HG02973 (cell line): ENCODE measurements at regions not wholly inside any gene's neighbourhood (a gene's known extent, or its start where the extent isn't known, plus 50 kb on each side); places are given as distances from the start of the nearest gene placed in this dataset.

Experiments
- ATAC-seq: cut with Tn5 transposase; IDR thresholded peaks from one replicate; pipeline ENCODE4 v1.9.1; 2021; ENCODE audit warnings: moderate library complexity; ENCODE audit not compliant: unreplicated experiment

DNA sequence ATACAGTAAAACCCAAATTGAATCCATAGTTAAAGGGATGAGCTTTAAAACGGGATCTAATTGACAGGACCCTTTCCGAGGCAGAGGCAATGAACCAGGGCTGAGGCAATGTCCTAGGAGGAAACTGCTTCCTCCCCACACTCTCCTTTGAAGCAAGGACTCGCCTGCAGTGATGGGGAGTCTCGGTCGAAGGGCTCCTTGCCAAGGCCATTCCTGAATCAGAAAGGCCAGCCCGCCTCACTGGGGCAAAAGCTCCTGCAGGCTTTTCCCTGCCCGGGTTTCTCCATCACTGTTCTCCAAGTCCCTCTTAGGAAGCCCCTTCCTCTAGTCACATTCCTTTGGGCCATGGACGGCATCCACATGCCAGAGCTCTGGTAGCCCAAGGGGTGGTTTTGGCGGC is 132.0 kb downstream of the RBFOX3 start:
- ATAC-seq = no peak

DNA sequence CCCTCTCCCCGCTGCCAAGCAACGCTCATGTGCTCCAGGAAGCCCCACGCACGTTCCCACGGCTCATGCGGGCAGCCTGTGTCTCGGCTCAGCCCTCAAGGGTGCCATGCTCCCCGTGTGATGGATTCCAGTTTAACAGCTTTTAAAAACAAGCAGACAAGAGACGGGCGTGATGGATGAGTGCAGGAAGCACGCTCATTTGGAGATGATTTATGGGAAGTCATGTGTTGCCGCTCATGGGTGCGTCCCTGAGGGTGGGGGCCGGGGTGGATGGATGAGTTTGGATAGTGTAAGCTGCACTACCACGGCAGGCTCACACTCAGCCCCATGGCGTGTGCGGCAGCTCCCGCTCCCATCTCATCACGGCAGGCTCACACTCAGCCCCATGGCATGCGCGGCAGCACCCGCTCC is 132.8 kb downstream of the RBFOX3 start:
- no peak for ATAC-seq

DNA sequence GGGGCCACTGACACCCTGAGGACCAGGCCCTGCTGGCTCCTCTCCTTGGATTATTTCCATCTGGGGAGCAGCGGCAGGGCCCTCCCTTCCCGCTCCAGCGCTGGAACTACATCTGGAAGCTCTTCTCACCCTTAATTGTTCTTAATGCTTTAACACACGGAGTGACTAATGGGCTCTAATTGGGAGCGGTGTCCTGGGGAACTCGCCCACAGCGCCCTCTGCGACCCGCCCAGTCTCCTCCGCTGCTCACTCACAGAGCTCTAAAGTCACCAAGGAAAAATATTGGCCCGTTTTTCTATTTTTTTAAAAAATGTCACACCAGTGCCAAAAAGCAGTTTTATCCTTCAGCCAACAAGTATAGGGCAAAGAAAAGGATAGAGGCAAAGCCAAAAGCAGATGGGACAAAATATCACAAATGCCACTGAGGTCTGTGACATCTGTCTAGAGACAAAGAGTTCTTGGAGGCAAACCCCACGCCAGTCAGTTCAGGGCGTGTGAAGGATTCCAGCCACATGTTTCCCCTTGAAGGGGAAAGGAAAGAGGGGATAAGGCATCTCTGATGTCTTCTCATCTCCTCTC is 134.7 kb downstream of the RBFOX3 start:
- ATAC-seq = no peak

DNA sequence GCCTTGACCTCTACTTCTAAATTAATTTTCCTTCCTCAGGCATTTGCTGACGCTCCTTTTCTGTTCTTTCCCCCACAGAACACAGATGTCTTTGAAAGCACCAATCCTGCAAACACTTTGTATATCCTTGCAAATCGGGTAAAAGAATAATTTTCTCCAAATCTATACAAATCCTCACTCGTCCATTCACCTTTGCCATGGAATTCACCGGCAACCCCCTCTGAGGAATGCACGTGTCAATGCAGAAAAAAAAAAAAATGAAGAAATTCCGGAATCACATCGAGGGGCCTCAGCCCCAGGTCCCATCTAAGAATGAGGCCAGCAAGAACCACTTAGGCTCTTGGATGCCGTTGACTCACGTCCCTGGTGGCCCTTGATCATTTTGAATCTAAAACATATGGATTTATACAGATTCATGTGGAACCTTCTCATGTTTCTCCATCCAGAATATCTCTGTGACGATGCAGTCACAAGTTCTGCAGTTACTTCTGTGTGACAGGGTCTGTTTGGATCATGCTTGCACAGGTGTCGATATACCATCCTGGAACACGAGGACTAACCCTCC is 136.9 kb downstream of the RBFOX3 start:
- ATAC-seq = no peak

DNA sequence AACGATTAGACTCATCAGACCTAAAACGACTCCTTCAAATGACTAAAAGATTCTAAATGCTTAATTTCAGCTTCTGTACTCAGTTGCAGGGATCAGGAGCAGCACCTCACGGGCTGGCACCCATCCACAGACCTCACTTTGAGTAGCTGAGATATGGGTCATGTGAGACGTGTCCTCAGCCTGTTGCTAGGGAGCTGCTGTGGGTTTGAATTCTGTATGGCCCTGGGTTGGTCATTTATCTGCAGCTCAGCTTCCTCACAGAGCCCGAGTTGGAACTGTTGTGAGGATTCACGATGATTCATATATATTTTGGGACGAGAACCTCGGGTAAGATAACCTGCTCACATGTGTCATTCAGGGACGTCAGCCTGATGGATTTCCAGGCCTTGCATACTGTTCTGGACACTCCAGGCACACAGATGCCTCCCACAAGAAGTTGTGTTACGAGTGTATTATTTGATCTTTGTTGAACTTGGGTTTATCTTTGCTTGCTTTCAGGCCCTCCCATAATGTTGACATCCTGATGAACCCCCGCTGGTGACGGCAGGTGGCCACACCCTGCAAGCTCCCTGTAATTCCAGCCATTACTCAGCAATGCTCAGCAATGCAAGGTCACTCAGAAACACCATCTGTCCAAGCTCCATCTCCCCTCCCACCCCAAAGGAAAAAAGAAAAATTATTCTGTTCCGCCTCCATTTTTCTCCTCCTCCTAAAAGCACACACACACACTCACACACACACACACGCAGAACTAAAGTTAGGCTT is 137.6 kb downstream of the RBFOX3 start:
- no peak for ATAC-seq

DNA sequence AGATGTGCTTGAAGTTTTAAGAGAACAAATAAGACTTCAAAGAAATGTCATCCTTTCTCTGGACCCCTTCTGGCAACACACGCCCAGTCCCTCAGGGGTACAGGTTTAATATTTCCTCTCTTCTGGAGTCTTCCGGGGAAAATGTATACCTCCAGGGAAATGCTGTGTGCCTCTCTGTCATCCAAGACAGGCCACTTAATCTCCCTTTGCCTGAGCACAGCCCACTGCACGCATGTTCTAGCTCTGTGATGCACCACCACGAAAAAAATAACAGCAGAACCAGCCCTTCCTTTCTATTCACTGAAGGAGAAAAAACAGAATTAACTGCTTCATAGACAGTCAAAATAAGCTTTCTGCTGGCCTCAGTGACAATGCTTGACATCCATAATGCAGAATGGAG is 140.1 kb downstream of the RBFOX3 start:
- ATAC-seq = no peak

DNA sequence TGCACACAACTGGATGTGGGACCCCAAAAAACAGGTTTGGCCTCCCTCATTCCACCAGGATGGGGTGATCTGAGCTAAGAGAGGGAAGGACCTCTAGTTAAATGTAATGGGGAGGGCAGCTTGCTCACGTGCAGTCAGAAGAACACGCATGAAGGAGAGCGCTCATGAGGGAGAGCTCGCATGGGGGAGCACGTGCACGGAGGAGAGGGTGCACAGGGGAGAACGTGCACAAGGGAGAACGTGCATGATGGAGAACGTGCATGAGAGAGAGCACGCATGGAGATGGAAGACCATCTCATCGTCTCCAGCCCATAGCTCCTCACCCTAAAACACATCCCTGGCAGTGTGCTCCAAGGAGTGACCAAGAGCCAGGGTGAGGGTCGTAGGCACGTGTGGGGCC is 141.2 kb downstream of the RBFOX3 start:
- no peak for ATAC-seq

DNA sequence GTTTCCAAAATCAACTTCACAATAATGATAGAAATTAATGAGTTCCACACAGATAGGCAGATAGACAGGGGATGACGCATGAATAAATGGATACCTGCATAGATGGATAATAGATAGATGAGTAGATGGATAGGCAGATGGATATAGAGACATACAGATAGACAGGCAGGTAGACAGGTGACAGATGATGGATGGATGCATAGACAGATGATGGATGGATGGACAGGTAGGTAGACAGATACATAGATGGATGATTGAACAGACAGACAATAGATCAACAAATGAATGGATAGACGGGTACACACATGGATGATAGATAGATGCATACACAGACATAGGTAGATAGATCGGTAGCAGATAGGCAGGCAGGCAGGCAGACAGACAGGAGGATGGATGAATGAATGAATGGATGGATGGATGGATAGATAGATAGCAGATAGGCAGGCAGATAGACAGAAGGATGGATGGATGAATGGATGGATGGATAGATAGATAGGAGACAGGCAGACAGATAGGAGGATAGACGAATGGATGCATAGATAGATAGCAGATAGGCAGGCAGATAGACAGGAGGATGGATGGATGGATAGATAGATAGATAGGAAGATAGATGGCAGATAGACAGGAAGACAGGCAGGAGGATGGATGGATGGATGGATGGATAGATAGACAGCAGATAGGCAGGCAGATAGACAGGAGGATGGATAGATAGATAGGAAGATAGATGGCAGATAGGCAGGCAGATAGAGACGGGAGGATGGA is 142.5 kb downstream of the RBFOX3 start:
- no peak for ATAC-seq

DNA sequence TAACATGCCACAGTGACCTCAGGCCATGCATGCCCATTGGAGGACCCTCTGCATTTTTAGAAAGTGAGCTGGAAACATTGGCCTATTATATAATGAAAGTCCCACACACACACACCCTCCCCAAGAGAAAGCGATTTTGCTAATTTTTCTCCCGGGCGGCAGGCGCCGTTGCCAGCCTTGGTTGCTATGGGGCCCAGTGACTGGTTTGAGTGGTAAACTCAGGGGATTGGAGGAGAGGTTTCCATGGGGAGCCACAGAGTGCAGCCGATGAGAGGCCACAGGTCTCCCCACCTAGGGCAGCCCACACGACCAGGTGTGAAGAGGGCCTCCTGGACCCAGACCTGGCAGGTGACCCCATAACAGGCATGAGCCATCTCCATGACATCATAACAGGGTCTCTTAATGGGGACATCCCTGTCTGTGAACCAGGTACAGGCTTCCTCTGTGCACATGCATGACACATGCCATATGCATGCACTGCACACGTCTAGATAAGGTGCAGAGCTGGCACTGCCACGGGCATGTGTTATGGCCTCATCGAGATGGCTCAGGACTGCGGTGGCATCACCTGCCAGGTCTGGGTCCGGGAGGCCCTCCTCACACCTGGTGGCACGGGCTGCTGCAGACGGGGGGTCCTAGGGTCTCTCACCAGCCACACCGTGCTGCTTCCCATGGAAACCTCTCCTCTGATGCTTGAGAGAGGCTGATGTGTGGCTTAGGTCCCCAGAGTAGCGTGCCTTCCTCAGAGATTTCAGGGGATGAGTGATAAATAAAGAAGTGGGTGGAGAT is 144.1 kb downstream of the RBFOX3 start:
- no peak for ATAC-seq

DNA sequence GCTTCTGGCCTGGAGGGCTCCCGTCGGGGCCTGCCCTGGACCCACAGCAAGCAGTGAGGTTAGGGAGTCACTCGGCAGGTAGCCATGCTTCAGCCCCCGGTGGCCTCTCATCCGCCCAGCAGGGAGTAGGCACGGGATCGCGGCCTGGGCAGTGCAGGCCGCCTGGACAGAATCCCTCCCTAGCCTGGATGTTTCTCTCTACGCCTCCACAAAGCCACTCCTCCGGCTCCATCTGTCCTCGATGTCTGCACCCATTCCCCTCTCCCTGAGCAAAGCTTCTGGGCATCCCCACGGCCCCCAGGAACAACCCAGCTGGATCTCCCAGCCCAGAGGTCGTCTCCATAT is 145.2 kb downstream of the RBFOX3 start:
- no peak for ATAC-seq

DNA sequence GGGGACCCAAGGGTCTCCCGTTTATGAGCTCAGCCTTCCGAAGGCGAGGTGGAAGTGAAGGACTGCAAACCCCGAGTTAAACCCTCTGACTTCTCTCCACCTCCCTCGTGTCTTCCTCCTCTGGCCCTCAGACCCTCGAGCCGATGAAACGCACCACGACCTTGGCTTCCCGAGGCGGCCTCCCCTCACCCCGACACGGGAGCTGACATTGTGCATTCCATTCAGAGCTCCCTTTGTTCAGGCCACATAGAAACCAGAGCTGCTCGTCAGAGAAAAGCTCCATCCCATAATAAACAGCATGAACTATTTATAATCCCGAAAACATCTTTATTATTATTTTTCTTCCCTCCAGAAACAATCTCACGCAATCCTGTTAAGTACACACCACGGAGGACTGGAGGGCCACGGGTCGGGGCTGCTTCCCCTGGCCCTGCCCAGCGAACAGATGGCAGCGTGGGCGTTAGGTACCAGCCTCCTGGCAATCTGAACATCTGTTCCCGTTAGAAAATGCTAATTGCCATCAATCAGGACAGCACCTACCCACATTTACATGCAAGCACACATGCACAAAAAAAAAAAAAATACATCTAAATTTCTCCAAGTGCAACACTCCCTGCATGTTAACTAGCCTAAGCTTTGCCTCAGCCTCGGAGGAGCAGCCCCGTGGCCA is 145.7 kb downstream of the RBFOX3 start:
- no peak for ATAC-seq

DNA sequence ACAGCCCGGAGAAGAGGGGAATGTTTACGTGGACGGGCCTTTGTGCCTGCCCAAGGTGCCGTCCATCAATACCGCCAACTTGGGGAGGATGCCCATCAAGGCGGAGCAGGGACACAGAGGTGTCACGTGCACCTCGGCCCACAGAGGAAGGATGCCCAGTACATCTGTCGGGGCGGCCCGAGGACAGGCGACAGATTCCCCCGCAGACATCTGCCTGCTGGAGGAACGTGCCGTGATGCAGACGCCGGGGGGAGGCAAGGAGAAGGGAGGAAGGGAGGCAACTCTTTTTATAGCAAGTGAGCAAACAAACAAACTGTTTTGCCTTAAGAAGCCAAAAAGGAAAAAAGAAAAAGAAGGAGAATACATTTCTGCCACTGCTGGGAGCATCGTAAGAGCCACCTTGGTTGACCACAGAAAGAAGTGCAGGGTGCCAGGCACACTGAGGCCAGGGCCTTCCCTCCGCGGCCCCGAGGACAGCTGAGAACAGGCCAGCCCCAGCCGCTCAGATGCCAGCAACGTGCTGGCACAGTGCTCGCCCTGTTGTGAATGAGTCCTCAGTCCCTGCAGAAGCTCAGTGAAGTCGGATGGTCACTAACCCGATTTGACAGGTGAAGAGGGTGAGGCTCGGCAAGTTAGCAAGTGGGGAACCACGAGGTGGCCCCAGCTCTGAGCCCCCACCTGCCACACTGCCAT is 146.4 kb downstream of the RBFOX3 start:
- no peak for ATAC-seq

DNA sequence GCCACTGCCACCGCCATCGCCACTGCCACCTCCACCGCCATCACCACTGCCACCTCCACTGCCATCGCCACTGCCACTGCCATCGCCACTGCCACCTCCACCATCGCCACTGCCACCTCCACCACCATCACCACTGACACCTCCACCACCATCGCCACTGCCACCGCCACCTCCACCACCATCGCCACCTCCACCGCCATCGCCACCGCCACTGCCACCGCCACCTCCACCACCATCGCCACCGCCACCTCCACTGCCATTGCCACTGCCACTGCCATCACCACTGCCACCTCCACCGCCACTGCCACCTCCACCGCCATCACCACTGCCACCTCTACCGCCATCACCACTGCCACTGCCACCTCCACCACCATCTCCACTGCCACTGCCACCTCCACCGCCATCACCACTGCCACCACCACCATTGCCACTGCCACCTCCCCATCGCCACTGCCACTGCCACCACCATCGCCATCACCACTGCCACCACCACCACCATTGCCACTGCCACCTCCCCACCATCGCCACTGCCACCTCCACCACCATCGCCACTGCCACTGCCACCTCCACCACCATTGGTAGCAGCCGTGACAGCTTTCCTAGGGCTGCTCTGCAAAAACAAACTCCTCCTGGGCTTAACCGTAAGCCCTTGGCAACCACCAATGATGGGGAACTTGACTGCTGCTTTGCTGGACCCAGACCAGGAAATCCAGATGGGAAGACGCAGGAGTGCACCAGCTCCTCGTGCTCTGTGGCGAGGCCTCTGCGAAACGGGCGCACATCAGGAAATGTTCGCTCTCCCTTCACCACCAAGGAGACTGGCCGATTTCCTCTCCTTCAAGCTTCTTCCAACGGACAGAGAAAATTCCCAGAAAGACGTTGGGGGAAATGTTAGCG is 147.2 kb downstream of the RBFOX3 start:
- ATAC-seq = no peak

DNA sequence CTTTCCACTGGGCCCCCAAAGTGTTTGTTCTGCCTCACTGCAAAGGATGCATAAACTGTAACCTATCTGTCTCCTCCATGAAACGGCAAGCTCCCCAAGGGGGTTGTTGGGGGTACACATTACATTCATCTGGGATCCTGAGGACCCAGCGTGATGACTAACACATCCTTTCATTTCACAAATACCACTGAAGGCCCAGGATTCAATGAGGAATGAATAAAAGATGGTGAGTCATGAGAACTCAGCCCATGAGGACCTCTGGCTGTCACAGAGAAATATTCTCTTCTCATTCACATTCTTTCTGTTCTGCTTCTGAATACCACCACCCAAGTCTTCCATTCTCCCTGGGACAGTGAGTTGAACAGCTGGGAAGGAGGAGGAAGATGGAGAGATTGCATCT is 149.8 kb downstream of the RBFOX3 start:
- ATAC-seq = no peak

DNA sequence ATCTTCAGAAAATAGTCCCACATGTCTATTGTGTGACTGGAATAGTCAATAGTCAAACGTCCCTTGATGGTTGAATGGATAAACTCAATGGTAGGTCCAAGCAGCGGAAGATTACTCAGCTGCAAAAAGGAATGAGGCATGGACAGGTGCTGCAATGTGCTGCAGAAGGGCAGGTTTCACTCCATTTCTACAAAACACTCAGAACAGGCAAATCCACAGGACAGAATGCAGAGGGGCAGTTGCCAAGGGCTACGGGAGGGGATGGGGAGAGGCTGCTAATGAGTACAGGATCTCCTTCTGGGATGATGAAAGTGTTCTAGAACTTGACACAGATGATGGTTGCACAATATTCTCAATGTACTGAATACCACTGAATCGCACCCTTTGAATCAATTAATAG is 151.0 kb downstream of the RBFOX3 start:
- ATAC-seq = no peak

DNA sequence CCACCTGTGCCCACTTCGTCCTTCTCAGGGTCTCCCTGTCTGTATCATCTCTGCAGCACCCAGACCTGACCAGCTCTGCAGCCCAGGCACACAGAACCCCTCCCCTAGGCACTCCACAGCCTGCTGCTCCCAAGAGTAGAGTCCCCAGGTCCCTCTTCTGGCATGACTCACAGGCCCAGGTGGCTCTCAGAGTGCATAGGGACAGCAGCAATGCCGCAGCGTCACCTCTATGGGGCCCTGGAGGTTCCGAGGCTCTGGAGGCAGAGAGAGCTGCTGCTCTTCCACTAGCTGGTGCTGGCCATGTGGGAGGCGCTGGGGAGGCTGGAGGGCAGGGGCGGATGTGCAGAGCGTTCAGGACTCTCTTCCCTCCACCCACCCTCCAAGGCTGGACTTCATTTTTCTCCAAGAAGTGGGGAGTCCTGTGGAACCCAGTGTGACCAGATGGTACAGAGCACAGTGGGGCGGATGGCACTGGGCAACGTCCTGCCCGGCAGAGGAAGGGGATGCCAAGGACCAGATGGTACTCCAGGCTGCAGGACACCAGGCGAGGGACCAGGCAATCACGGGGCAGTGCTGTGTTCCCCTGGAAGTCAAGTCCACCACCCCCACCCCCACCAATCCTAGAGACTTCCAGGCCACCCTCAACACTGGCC is 151.7 kb downstream of the RBFOX3 start:
- ATAC-seq = no peak

DNA sequence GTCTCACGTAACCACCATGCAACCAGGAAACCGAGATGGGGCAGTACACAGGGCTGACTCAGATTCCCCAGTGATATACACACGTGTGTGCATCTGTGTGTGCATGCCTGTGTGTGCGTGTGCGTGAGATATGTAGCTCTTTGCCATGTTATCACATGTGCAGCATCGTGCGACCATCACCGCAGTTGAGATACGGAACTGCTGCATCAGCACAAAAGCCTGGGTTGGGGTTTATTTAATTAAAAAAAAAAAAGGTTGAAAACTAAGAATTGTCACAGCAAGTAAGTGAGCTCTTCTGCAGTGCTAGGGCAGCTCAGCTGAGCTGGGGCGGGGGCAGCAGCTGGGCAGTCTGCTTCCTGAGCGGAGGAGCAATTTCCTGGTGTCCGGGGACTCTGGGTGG is 152.5 kb downstream of the RBFOX3 start:
- no peak for ATAC-seq

DNA sequence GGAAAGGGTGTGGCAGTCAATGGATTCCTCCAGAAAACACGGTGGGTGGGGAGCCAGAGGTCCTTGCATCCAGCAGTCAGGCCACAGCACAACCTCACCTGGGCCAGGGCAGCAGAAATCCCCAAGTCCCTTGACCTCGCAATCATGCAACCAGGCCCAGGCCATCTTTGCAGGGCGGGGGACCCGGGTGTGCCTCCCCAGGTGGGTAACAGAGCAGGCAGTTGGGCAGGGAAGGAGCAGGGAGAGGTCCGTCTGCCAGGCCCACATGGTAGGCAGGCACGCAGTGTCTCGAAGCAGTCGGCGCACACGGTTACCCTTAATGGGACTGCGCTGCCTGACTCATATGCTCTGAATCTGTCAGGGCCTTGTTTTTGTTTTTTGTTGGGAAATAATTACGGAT is 153.0 kb downstream of the RBFOX3 start:
- ATAC-seq = no peak

DNA sequence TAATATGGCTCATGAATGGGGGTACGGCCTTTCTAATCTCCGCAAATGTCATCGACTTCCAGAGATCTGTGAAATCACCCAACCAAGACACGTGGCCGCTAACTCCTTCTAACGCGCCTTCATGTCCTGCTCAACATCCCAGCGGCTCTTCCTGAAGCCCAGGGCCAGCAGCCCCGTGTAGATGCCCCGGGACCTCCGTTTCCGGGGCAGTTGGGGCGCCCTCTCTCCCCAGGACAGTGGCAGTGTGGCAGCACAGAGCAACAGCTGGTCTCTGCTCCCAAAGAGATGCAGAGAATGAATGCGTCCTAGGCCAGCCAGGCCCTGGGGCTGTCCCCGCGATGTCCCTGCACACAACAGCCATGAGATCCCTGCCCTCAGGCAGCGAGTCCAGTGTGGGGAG is 153.5 kb downstream of the RBFOX3 start:
- ATAC-seq = no peak
